Activated T-helper 1 cell treated with Interleukin-2 at 50 U/mL for 16 hours (primary cell): ENCODE measurements at regions not wholly inside any gene's neighbourhood (a gene's known extent, or its start where the extent isn't known, plus 50 kb on each side); places are given as distances from the start of the nearest gene placed in this dataset.
"Not testable (repeated sequence)": the region's sequence is repeated elsewhere in the genome, so short reads cannot be mapped to it uniquely, and the experiment has no call there.

Experiments used
- DNase-seq: peaks from one replicate; pipeline ENCODE4 v3.0.0-alpha.2; 2020; ENCODE audit warnings: low read depth

DNA sequence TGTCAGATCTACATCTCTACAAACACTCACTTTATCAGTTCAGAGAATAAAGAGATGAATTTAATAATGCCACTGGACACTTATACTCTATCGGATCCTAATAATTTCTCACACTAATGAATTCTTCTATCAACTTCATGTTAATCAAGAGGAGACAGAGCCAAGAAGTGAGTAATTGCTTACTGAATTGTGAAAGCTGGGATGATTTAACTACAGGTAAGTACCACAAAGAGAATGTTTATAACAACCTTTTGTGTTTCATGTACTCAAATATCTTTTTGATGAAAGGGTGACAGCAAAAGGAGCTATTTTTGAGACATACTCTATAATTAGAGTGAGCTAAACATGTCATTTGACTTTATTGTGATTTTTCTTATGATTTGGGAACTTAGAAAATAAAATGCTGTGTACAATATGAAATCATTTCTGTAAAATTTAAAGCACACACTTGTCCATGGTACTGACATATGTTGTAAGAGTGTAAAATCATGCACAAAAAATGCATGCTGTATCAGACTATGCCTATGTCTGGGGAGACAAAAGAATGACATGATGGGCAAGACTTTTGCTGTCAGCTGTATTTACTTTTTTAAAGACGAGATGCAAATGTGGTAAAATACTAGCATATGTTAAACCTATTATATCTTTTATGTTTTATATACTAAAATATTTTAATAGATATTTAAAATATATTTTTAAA, 361.2 kb downstream of the CCER1 start:
- DNase-seq, result no peak

DNA sequence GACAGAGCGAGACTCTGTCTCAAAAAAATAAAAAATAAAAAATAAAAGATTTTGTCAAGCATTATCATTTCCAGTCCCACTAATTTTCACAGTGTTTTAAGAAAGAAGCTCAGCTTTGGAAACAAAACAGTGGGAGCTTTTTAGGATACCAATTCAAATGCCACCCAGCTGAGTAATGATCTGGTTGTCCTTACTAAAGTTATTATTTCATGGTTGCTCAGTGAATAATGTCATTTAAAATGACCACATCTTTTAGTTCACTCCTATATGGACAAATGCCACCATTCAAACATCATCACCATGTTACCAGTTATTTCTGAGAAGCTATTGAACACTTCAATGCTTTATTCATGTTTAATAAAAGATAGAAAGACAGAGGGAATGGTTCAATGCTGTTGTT, 365.0 kb downstream of the CCER1 start:
- no peak for DNase-seq

DNA sequence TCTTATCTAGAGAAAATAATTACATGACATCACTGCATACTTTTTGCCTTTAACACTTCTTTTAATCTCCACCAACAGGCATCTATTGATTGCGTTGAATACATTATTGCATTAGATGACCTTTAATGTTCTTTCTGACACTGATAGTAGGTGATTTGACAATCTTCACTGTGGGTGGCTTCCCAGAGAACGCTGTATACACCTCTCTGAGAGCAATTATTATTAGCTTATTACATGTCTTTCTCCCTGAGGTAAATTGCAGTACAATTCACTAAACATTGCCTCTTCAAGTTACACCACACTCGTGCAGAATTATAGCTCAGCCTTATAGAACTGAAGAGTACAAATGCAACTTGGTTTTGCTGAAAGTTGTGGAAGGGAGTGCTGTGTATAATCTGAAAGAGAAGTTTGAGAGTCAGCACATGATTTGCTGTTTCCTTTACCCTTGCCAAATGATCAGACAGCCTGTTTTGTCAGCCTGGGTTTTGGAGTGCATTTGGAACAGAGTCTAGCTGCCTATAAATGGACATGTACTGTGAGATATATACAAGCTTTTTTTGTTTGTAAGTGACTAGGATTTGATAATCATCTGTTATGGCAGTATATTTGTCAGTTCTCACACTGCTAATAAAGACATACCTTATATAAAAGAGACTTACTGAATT, 369.2 kb downstream of the CCER1 start:
- DNase-seq, result no peak

DNA sequence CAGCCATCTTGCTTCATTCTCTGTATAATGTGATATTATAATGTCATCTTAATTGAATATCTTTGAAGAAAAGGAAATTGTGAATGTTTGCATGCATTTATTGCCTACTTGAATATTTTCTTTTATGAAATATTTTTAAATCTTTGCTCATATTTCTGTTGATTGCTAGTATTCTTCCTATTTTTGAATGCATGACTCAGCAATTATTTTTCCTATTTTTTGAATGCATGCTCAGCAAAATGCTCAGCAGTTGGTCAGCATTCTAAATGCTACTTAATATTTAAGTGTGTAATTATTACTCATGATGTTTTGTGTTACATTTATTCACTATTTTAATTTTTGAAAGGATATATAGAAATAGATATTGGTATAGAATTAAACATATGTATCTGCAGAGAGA, 378.3 kb downstream of the CCER1 start:
- DNase-seq, result no peak

DNA sequence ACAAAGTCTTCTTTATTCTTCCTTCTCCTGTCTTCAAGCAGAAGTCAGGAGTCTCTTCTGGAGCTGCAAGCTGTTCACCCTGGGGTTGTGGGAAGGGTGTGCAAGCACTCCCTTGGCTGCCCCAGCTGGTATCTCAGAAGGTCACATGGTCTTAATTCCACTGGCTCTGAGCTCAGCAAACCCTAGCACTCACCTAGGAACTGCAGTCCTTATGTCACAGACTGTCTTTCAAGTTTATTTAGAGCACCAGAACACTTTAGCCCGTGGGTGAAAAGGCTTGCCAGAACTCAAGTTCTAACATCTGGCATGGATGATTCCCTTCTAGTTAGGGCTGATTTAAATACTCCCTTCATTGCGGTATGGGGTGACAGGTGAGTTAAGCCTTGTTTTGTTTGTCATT, 379.0 kb downstream of the CCER1 start:
- DNase-seq, result no peak

DNA sequence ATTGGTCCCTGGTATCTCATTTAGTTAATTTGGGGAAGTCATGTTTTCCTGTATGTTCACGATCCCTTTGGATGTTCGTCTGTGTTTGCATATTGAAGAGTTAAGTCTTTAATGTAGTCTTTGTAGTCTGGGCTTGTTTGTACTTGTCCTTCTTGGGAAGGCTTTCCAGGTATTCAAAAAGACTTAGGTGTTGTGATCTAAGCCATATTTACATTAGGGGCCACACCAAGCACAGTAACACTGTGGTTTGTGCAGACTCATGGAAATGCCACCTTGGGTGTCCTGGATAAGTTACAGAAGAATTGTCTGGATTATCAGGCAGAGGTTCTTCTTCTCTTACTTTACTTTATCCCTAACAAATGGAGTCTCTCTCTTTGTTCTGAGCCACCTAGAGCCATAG, 380.3 kb downstream of the CCER1 start:
- DNase-seq, result no peak

DNA sequence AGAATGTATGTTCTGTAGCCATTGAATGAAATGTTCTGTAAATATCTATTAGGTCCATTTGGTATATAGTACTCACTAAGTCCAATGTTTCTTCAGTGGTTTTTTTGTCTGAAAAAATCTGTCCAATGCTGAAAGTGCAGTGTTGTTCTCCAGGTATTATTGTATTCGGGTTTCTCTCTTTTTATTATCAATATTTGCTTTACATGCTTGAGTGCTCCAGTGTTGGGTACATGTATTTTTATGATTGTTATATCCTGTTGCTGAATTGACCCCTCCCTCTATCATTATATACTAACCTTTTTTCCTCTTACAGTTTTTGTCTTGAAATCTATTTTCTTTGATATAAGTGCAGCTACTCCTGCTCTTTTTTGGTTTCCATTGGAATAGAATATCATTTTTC, 382.2 kb downstream of the CCER1 start:
- no peak for DNase-seq

DNA sequence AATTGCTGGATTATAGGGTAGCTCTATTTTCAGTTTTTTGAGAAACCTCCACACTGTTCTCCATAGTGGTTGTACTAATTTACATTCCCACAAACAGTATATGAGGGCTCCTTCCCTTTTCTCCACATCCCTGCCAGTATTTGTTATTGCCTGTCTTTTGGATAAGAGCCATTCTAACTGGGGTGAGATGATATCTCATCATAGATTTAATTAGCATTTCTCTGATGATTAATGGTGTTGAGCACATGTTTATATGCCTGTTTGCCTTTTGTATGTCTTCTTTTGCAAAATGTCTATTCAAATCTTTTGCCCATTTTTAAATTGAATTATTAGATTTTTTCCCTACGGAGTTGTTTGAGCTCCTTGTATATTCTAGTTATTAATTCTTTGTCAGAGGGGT, 385.3 kb downstream of the CCER1 start:
- no peak for DNase-seq

DNA sequence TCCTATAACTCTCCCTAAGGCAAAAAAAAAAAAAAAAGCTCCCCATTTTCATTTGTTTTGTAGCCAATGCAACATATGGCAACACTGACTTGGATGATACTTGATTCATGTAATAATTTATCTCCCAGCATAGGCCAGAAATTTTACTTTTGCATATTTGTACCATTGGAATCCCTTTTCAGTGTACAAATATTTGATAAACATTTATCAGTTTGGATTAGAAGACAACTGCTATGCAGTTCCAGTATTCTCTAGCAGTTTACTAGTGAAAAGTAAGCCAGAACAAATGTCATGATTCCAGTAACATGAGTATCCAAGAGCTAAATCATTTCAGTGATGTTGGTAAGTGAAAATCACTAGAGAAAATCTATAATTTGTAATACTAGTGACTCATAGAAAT, 392.3 kb downstream of the CCER1 start:
- no peak for DNase-seq

DNA sequence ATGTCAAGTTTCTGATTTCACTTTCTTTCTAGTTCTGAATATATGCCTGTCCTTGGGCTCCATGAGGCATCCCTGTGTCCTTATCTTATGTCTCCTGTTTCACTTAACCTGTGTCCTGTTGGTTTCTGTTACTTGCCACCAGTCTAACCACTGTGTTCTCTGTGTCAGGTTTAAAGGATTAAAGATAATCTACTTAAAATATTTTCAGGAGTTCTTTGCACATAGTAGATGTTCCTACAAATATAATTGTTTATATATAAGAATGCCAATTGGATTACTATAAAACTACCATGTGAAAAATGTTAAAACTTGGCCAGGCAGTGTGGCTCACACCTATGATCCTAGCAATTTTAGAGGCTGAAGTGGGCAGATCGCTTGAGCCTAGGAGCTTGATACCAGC, 406.4 kb downstream of the CCER1 start:
- no peak for DNase-seq

DNA sequence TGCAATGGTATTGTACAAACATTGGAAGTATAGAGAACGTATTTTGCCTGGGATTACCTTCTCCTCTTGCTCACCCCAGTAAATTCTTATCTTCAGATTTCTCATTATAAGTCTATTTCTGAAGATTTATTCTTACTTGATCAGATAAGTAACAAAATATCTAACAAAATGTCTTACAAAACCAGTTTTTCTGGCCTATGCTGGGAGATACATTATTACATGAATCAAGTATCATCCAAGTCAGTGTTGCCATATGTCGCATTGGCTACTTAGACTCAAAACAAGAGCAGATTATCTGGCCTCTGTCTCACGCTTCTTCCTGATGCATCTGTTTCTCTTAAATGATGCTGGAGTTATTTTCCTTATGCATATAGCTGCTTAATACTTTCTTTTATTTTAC, 408.5 kb downstream of the CCER1 start:
- DNase-seq, result no peak

DNA sequence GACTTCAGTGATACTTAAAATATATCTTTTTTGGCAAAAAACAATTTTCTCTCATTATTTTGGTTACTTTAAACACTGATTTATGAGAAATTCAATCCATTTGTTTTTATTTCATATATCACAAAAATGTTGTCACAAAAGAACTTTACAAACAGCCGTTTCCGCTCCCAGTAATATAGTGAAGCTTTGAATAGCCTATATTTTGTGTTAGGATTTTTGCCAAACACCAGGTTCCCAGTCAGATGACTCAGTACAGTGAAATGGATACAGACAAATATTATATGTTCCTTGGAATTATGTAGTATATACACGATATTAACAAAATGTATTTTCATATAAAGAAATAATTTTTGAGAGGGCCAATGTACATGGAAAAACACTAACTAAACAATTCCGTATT, 411.1 kb downstream of the CCER1 start:
- no peak for DNase-seq

DNA sequence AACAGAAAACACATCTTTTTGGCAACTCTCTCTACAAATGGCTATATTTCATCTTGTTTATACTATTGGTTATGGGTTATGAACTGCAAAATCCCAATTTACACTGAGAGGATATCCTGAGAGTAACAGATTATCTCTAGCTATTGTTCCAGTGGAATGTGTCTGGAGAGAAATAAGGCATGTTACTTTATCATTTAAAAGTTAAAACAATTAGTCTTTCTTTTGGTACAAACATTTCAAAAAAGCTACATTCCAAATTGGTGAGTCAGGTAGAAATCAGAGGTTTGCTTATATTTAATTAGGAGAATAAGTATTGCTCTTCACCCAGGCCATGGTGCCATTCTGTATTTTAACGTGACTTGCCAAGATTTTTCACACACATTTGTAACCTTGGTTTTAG, 411.6 kb downstream of the CCER1 start:
- DNase-seq, result no peak

DNA sequence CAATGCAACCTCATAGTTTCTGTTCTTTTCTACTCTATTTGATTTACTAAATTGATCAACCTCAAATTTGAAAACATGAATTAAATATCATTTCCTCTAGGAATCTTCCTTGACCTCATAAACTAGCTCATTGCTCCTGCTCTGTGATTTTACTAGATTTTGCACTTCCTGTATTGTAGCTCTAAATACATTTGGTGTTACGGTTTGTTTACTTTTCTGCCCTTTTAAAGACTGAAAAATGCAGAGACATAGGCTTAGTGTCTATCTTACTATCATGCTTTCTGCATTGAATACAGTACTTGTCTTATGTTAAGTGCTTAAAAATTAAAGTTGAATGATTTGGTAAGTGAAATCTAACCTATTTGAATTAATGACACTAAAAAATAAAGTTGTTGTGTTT, 412.1 kb downstream of the CCER1 start:
- not testable (repeated sequence) for DNase-seq

DNA sequence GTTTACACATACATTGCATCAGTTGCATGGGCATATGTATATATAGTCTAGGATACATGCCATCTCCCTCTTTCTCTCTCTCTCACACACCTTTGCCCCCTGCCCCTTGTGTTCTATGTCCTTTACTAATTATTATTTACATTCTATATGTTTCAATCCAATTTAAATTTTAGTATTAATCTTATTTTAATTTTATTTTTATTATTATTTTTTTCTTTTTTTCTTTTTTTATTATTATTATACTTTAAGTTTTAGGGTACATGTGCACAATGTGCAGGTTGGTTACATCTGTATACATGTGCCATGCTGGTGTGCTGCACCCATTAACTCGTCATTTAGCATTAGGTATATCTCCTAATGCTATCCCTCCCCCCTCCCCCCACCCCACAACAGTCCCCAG, 421.1 kb downstream of the CCER1 start:
- DNase-seq, result not testable (repeated sequence)

DNA sequence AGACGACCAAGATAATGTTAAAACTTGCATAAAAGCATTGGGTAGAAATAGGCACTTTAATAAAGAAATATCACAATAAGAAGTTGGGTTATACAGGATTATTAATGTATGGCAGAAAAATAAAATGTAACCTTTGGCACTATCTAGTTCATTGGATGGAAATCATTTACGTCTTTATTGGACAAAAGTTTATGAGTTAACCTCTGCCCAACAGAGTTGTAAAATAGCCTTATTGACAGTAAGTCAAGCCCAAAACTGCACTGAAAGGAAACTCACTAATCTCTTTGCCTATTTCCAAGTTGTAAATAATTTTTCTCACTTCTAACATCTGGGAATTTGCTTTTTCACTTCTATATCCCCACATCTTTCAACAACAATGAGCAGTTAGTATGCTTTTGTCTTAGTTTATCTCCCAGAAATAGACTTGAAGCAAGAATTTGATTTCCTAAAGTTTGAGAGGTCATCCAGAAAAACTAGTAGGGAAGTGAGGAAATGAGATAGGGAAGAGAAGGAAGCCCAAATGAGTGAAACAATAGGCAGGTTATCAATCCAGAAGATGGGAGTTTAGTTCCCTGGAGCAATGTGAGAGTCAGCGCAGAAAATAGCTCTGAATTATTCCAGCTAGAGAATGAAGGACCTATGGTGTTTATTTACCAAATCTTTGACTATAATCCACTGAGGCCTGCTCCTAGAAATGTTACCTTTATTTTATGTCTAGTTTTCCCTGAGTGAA, 434.8 kb downstream of the CCER1 start:
- DNase-seq, result no peak

DNA sequence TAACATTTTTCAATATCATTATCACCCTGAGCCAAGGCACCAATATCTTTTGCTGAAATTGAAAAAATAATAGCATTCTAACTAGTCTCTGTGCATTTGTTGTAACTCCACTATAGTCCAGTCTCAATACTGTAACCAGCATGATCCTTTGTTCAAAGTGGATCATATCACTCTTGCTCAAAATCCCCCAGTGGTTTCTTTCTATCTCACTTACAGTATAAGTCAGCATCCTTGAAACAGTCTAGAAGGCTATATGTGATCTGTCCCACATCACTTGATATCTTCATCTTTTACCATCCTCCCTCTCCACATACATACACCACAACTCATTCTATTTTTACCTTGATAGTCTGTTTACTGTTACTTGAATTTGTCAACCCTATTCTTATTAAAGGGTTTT, 435.7 kb downstream of the CCER1 start:
- DNase-seq, result no peak

DNA sequence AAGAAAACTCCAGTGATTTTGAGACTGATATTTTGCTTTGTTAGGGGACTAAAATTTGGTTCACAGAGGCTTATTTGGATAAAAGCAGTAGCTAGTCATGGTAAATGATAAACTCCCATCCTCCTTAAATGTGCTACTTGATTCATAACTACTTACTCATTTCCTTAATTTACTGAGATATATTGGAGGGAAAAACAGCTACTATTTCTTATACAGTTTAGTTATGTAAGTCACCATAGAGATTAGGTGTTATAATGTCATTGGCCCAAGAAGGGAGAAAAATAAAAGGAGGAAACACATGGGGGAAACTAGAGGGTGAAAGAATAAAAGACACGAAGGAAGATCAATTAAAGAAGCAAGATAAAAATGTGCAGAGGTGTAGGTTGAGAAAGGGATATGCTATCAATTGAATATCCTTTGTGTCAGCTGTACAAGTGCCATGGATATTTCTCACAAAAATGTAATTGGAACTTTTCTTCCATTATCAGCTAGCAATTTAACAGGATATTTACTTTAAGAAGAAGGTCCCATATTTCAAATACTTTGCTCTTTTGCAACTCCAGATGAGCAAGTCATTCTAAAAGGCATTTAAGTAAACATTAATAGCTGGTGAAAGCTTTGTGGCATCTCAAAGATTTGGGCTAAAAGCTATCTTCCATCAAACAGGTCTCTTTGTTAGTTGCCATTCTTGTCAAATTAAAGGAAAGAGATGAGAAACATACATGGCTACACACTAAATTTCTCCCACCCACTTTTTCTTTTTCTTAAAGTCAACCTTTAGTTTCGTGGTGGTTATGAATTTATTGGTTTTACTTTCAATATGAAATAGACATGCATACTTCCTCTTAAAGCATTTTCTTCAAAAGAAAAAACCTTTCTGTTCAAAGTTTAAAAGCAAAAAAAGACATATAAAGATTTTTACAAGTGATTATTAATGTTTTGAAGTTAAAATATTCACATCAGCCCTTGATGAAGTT, 439.5 kb downstream of the CCER1 start:
- DNase-seq, result no peak

DNA sequence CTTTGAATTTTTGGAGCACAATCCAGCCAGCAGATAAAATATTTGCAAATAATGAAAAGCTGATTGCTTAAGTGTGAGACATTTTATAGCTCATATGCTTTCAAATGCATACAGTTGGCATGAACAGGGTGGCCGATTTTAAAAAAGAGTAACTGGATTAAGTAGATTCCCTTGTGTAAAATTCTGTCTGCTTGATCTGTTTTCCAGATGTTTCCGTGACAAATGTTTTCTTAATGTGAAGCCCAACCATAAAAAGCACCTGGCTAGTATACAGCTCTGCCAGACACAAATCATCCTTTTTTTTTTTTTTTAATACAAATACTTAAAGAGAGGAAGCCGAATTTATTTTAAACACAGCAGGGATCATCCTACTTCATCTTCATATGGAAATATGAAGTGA, 440.7 kb downstream of the CCER1 start:
- no peak for DNase-seq

DNA sequence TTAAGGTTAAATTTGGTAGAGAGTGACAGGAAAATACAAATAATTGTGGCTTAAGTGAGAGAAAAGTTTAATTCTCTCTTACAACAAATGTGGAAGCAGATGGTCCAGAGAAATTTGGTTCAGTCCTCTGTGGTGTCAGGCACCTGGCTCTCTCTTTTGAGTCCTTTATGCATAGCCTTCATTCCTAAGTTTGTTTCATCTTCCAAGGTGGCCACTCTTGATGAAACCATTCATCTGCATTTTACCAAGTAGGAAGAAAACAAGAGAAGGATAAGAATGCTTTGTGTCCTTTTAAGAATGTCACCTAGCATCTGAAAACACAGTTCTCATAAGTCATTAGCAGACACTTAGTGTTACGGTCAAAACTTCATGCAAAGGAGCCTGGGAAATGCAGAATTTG, 442.5 kb downstream of the CCER1 start:
- no peak for DNase-seq

DNA sequence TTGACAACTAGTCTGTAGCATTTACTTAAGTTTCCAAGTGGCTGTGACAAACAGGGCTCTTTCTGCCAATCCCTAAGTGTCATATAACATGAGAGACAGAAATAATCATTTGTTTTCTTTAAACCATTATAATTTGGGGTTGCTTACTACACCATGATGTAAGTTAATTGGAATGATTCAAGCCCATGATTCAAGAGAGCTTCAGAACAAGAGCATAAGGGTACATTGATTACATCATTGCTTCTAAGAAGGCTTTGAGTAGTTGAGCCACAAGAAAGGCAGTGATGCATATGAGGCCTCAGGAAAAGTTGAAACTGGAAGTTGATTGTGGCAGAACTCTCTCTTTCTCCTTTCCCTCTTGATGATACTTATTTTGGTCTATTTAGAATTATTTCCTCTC, 444.0 kb downstream of the CCER1 start:
- DNase-seq, result no peak

DNA sequence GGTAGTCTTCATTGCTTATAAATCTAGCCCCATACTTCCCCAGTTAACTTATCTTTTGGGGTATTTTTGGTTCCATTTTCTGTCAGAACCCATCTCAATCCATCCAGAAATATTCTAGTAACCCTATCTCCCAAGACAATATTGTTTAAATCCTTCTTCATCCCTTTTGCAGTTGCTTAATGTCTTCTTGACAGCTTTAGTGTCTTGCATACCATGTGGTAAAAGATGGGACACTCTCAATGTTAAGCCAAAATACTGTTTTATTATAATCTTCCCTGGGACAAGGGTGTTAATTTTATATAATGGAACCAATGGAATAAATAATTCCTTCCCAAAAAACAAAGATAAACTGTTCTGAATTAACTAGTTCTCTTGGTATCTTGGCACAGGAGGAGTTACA, 450.2 kb downstream of the CCER1 start:
- DNase-seq, result no peak
